ENCODE measurements at regions not wholly inside any gene's neighbourhood (a gene's known extent, or its start where the extent isn't known, plus 50 kb on each side); places are given as distances from the start of the nearest gene placed in this dataset.

- DNase-seq (ENCODE audit: low read depth in 4 of 4, low spot score in 3 of 4) = no peak
Measured at GRCh38 chr12:100738086-100738485, 56.5 kb upstream of the ANO4 start.

GRCh38 chr12:100741084-100741711, 53.4 kb upstream of the ANO4 start:
- no peak for DNase-seq (ENCODE audit: low read depth in 4 of 4, low spot score in 3 of 4)

GRCh38 chr12:100743060-100743459, 51.5 kb upstream of the ANO4 start:
- no peak for DNase-seq (ENCODE audit: low read depth in 4 of 4, low spot score in 3 of 4)
